Stomach (tissue), 8 donors: ENCODE measurements at regions not wholly inside any gene's neighbourhood (a gene's known extent, or its start where the extent isn't known, plus 50 kb on each side); places are given as distances from the start of the nearest gene placed in this dataset.
"Not testable (repeated sequence)": the region's sequence is repeated elsewhere in the genome, so short reads cannot be mapped to it uniquely, and the experiment has no call there.

Experiments used
- DNase-seq, 2 donors: peaks; one replicate each; pipeline versions ENCODE4 v3.0.0 to v3.0.0-alpha.2; 2013 to 2019
- H3K27ac ChIP-seq, 5 donors: fragments of 200-600 bp in 4 of 5; sonication (generic) in 4 of 5; one replicate each; pipeline ENCODE4 v1.5.1; 2013 to 2019; ENCODE audit warnings: mild to moderate bottlenecking in 1 of 5, moderate library complexity in 1 of 5
- H3K27me3 ChIP-seq, 3 donors: fragments of 200-600 bp; sonication (generic); one replicate each; pipeline ENCODE4 v1.5.1; 2017 to 2019; ENCODE audit warnings: mixed run types in 1 of 3
- H3K36me3 ChIP-seq, 4 donors: fragments of 200-600 bp; sonication (generic); 1 replicate in 3 of 4; 2 replicates in 1 of 4; pipeline ENCODE4 v1.5.1; 2016 to 2019
- H3K4me1 ChIP-seq, 4 donors: fragments of 200-600 bp; sonication (generic); one replicate each; pipeline ENCODE4 v1.5.1; 2016 to 2019
- H3K4me3 ChIP-seq, 4 donors: fragments of 200-600 bp; sonication (generic) in 3 of 4; one replicate each; pipeline ENCODE4 v1.5.1; 2016 to 2019; ENCODE audit warnings: mild to moderate bottlenecking in 1 of 4
- H3K9me3 ChIP-seq, 4 donors: fragments of 200-600 bp; sonication (generic); one replicate each; pipeline ENCODE4 v1.5.1; 2016 to 2019
- EP300 ChIP-seq: sonication (generic); formaldehyde crosslinking; IDR thresholded peaks from one replicate; pipeline ENCODE4 v1.6.1; 2017; ENCODE audit warnings: antibody characterized with exemption
- POLR2A ChIP-seq, 4 donors: fragments of 450-650 bp; IDR thresholded peaks; one replicate each; pipeline ENCODE4 v1.6.1; 2016; ENCODE audit warnings: antibody characterized with exemption in 4 of 4, control low read depth in 2 of 4, mild to moderate bottlenecking in 1 of 4, moderate library complexity in 1 of 4
- POLR2AphosphoS5 ChIP-seq, 3 donors: sonication (generic); formaldehyde crosslinking; IDR thresholded peaks; one replicate each; pipeline ENCODE4 v1.6.1; 2016; ENCODE audit warnings: antibody characterized with exemption in 3 of 3
- WGBS, 5 donors: extraction: QIAGEN DNeasy Blood & Tissue Kit in 3 of 5; methylation state at CpG; one replicate each; pipeline versions ENCODE4 v1.1.5 to v1.1.7; 2013 to 2018; 5-methylcytosine and 5-hydroxymethylcytosine counted together
- intact Hi-C: fragments of 100-400 bp; cut with DNase I; formaldehyde crosslinking; loops from one replicate; pipeline ENCODE4 v1.15.1; 2023; ENCODE audit warnings: low total_unique reads
- TF ChIP-seq, protein P1 (sequence below), 7 experiments: fragments of 450-650 bp in 4 of 7; fragments of 200-600 bp in 3 of 7; sonication (generic) in 3 of 7; IDR thresholded peaks; one replicate each; pipeline ENCODE4 v1.5.1; 2016 to 2019; ENCODE audit warnings: antibody characterized with exemption in 7 of 7, control low read depth in 2 of 7, mild to moderate bottlenecking in 1 of 7
- donor health status: healthy with polysubstance abuse.
- donor health status: Bipolar disorder and iron deficiency.
- donor health status: healthy.

GRCh38 chr10:2772816-2773631 lies 294.3 kb upstream of the PFKP start:
- Histone ChIP-seq H3K27ac (no peak overlapping the region), H3K9me3 (peaks cover 0 to 6% (median 2%) of the 10 kb centered on the region in 4 donors), H3K4me1 (no peaks in the 10 kb centered on the region), H3K36me3 (no peaks in the 10 kb centered on the region), H3K27me3 (peaks cover 0 to 18% (median 7%) of the 10 kb centered on the region in 3 donors), H3K4me3 (no peak overlapping the region)
- WGBS, 5 donors: 66 to 80% (median 73%) methylated on average over 40 to 41 of the region's 41 CpGs
- TF ChIP-seq POLR2A (IDR thresholded peaks at IDR 0.05) (no peak), EP300 (no peak), POLR2AphosphoS5 (IDR thresholded peaks at IDR 0.05) (no peak)
- TF ChIP-seq, protein P1, sequence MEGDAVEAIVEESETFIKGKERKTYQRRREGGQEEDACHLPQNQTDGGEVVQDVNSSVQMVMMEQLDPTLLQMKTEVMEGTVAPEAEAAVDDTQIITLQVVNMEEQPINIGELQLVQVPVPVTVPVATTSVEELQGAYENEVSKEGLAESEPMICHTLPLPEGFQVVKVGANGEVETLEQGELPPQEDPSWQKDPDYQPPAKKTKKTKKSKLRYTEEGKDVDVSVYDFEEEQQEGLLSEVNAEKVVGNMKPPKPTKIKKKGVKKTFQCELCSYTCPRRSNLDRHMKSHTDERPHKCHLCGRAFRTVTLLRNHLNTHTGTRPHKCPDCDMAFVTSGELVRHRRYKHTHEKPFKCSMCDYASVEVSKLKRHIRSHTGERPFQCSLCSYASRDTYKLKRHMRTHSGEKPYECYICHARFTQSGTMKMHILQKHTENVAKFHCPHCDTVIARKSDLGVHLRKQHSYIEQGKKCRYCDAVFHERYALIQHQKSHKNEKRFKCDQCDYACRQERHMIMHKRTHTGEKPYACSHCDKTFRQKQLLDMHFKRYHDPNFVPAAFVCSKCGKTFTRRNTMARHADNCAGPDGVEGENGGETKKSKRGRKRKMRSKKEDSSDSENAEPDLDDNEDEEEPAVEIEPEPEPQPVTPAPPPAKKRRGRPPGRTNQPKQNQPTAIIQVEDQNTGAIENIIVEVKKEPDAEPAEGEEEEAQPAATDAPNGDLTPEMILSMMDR (IDR thresholded peaks at IDR 0.05): no peak
- no peak for DNase-seq
- intact Hi-C loops: no loop called here

GRCh38 chr10:2772135-2772534 lies 295.2 kb upstream of the PFKP start:
- H3K36me3 ChIP-seq: no peaks in the 10 kb centered on the region
- peaks cover 0 to 23% (median 7%) of the 10 kb centered on the region in 3 donors for H3K27me3 ChIP-seq
- TF ChIP-seq, protein P1 (IDR thresholded peaks at IDR 0.05): no peak
- no peak for TF ChIP-seq EP300
- TF ChIP-seq POLR2AphosphoS5 (IDR thresholded peaks at IDR 0.05): no peak
- no peak for TF ChIP-seq POLR2A (IDR thresholded peaks at IDR 0.05)
- H3K9me3 ChIP-seq: peaks cover 0 to 6% (median 2%) of the 10 kb centered on the region in 4 donors
- H3K27ac ChIP-seq: no peak overlapping the region
- H3K4me3 ChIP-seq: no peak overlapping the region
- WGBS, 5 donors: 85 to 87% (median 86%) methylated on average over 5 of the region's 5 CpGs
- H3K4me1 ChIP-seq: no peaks in the 10 kb centered on the region
- intact Hi-C loops: no loop called here
- no peak for DNase-seq

DNA sequence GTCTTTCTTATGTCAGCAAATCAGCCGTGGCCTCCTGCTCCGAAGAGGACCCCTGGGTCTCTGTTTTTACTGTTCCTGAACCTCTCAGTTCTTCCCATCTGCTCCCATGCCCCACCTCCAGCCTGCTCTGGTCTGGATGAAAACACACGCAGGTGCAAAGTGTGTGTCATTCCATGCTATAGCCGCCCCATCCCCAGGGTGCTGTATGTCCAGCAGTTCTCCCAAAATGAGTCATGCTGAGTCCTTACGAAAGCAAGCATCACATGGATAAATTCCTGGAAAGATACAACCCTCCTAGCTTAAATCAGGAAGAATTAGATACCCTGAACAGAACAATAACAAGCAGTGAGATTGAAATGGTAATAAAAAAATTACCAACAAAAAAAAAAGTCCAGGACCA lies 300.1 kb upstream of the PFKP start:
- H3K4me1 ChIP-seq, H3K27ac ChIP-seq, H3K9me3 ChIP-seq, H3K4me3 ChIP-seq, intact Hi-C loops, H3K36me3 ChIP-seq, DNase-seq: not testable (repeated sequence)
- H3K27me3 ChIP-seq: peaks cover 0 to 36% (median 0%) of the 10 kb centered on the region in 3 donors
- WGBS, 5 donors: 79 to 84% (median 83%) methylated on average over 5 of the region's 5 CpGs

DNA sequence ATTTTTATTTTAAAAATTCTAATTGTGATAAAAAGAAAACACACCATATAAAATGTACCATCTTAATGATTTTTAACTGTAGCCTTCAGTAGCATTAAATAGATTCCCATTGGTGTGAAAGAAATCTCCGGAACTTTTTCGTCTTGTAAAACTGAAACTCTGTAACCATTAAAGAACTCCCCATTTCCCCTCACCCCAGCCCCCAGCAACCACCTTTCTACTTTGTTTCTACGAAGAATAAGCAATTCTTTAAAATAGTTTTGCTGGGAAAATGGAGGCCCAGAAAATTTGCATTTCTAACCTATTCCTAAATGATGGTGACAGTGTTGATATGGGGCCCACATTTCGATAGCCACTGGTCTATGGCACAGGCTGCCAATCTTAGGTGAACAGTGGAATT lies 305.4 kb upstream of the PFKP start:
- TF ChIP-seq POLR2AphosphoS5 (IDR thresholded peaks at IDR 0.05): no peak
- TF ChIP-seq EP300: no peak
- TF ChIP-seq, protein P1 (IDR thresholded peaks at IDR 0.05): no peak
- TF ChIP-seq POLR2A (IDR thresholded peaks at IDR 0.05): no peak
- H3K27ac ChIP-seq: no peak overlapping the region
- intact Hi-C loops: no loop called here

GRCh38 chr10:2761311-2761710 lies 306.0 kb upstream of the PFKP start:
- Histone ChIP-seq H3K9me3 (peaks cover 0 to 4% (median 0%) of the 10 kb centered on the region in 4 donors), H3K4me3 (no peak overlapping the region), H3K36me3 (no peaks in the 10 kb centered on the region), H3K4me1 (peaks cover 0 to 4% (median 0%) of the 10 kb centered on the region in 4 donors), H3K27ac (no peak overlapping the region), H3K27me3 (peaks cover 0 to 33% (median 0%) of the 10 kb centered on the region in 3 donors)
- DNase-seq: no peak
- 77 to 87% (median 81%) methylated on average over 10 of the region's 10 CpGs for WGBS, 5 donors
- intact Hi-C loops: no loop called here
- TF ChIP-seq EP300 (no peak), POLR2AphosphoS5 (IDR thresholded peaks at IDR 0.05) (no peak), POLR2A (IDR thresholded peaks at IDR 0.05) (no peak)
- TF ChIP-seq, protein P1 (IDR thresholded peaks at IDR 0.05): no peak

More for the DNA sequence above, 305.4 kb upstream of the PFKP start:
- peaks cover 0 to 39% (median 0%) of the 10 kb centered on the region in 3 donors for H3K27me3 ChIP-seq
- no peaks in the 10 kb centered on the region for H3K36me3 ChIP-seq
- no peak for DNase-seq
- H3K9me3 ChIP-seq: peaks cover 0 to 4% (median 0%) of the 10 kb centered on the region in 4 donors
- peaks cover 0 to 4% (median 0%) of the 10 kb centered on the region in 4 donors for H3K4me1 ChIP-seq
- whole genome bisulfite sequencing, 5 donors: 82 to 91% (median 88%) methylated on average over 4 of the region's 4 CpGs
- no peak overlapping the region for H3K4me3 ChIP-seq
